ENCODE measurements at regions not wholly inside any gene's neighbourhood (a gene's known extent, or its start where the extent isn't known, plus 50 kb on each side); places are given as distances from the start of the nearest gene placed in this dataset.

DNA sequence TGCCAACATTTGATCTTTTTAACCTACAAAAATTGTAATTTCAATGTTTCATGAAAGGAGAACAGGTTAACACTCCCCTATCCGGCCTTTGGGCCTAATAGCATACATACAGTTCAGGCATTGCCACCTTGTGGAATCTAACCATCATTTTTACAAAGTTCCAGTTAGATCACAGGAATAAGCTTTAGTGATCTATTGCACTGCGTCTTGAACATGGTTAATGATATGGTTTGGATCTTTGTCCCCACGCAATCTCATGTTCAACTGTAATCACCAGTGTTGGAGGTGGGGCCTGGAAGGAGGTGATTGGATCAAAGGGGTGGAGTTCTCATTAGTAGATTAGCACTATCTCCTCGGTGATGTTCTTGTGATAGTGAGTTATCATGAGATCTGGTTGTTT is 58.2 kb upstream of the NEUROD1 start:
- TF ChIP-seq EP300 (IDR thresholded peaks at IDR 0.05; ENCODE audit: borderline replicate concordance in 1 of 2, control insufficient read depth in 1 of 2, low read depth in 2 of 2, low read length in 2 of 2) (no peak), FOXM1 (IDR thresholded peaks at IDR 0.05; ENCODE audit: low read depth, low read length) (no peak), RBBP5 (conservative IDR thresholded peaks at IDR 0.05) (no peak), EZH2 (IDR thresholded peaks at IDR 0.05; ENCODE audit: borderline replicate concordance, control insufficient read depth, low read depth, low read length) (no peak), NFYB (IDR thresholded peaks at IDR 0.05; ENCODE audit: insufficient read depth, low read depth, low read length) (no peak), ELK1 (IDR thresholded peaks at IDR 0.05; ENCODE audit: low read depth, low read length) (no peak), TARDBP (IDR thresholded peaks at IDR 0.05; ENCODE audit: borderline replicate concordance) (no peak), USF2 (IDR thresholded peaks at IDR 0.05; ENCODE audit: borderline replicate concordance, low read depth, low read length) (no peak)
- TF ChIP-seq, protein P1, sequence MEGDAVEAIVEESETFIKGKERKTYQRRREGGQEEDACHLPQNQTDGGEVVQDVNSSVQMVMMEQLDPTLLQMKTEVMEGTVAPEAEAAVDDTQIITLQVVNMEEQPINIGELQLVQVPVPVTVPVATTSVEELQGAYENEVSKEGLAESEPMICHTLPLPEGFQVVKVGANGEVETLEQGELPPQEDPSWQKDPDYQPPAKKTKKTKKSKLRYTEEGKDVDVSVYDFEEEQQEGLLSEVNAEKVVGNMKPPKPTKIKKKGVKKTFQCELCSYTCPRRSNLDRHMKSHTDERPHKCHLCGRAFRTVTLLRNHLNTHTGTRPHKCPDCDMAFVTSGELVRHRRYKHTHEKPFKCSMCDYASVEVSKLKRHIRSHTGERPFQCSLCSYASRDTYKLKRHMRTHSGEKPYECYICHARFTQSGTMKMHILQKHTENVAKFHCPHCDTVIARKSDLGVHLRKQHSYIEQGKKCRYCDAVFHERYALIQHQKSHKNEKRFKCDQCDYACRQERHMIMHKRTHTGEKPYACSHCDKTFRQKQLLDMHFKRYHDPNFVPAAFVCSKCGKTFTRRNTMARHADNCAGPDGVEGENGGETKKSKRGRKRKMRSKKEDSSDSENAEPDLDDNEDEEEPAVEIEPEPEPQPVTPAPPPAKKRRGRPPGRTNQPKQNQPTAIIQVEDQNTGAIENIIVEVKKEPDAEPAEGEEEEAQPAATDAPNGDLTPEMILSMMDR (IDR thresholded peaks at IDR 0.05 in 2 of 3, conservative IDR thresholded peaks at IDR 0.05 in 1 of 3; ENCODE audit: control insufficient read depth in 2 of 3, extremely low read depth in 1 of 3, insufficient read depth in 1 of 3, low read depth in 3 of 3, low read length in 3 of 3), result no peak
- TF ChIP-seq, protein P2, sequence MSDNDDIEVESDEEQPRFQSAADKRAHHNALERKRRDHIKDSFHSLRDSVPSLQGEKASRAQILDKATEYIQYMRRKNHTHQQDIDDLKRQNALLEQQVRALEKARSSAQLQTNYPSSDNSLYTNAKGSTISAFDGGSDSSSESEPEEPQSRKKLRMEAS (IDR thresholded peaks at IDR 0.05; ENCODE audit: low read depth, low read length), result no peak

All from GM12878 (cell line).